Spleen (tissue), 11 donors: ENCODE measurements at regions not wholly inside any gene's neighbourhood (a gene's known extent, or its start where the extent isn't known, plus 50 kb on each side); places are given as distances from the start of the nearest gene placed in this dataset.

Source experiments
- DNase-seq: peaks from one replicate; pipeline ENCODE4 v3.0.0-alpha.2; 2020
- H3K27ac ChIP-seq, 8 donors: fragments of 200-600 bp; sonication (generic) in 7 of 8; 1 replicate in 4 of 8; 2 replicates in 4 of 8; pipeline versions ENCODE4 v1.5.0 to v1.8.0; 2016 to 2021; ENCODE audit warnings: inconsistent platforms in 4 of 8, mild to moderate bottlenecking in 4 of 8, moderate library complexity in 1 of 8
- H3K27me3 ChIP-seq, 7 donors: fragments of 200-600 bp; sonication (generic) in 6 of 7; replicated peaks in 1 of 7; 1 replicate in 4 of 7; 2 replicates in 3 of 7; pipeline versions ENCODE4 v1.5.0 to v1.8.0; 2016 to 2021; ENCODE audit warnings: inconsistent platforms in 3 of 7, mild to moderate bottlenecking in 1 of 7
- H3K36me3 ChIP-seq, 6 donors: fragments of 200-600 bp; sonication (generic) in 5 of 6; 1 replicate in 4 of 6; 2 replicates in 2 of 6; pipeline versions ENCODE4 v1.5.0 to v1.8.0; 2016 to 2021; ENCODE audit warnings: inconsistent platforms in 2 of 6
- H3K4me1 ChIP-seq, 6 donors: fragments of 200-600 bp; sonication (generic) in 5 of 6; 1 replicate in 3 of 6; 2 replicates in 3 of 6; pipeline versions ENCODE4 v1.5.0 to v1.8.0; 2016 to 2021; ENCODE audit warnings: inconsistent platforms in 3 of 6
- H3K4me3 ChIP-seq, 8 donors: fragments of 200-600 bp; sonication (generic) in 7 of 8; 1 replicate in 4 of 8; 2 replicates in 4 of 8; pipeline versions ENCODE4 v1.5.0 to v1.8.0; 2016 to 2021; ENCODE audit warnings: inconsistent platforms in 4 of 8, mild to moderate bottlenecking in 4 of 8, moderate library complexity in 2 of 8
- H3K9me3 ChIP-seq, 8 donors: fragments of 200-600 bp; sonication (generic) in 7 of 8; 1 replicate in 4 of 8; 2 replicates in 4 of 8; pipeline versions ENCODE4 v1.5.0 to v1.8.0; 2016 to 2021; ENCODE audit warnings: inconsistent platforms in 4 of 8
- CTCF ChIP-seq, 11 experiments: fragments of 200-600 bp in 7 of 11; fragments of 450-650 bp in 4 of 11; sonication (generic) in 4 of 11; IDR thresholded peaks in 8 of 11; conservative IDR thresholded peaks in 3 of 11; 1 replicate in 7 of 11; 2 replicates in 4 of 11; pipeline versions ENCODE4 v1.4.0 to v1.8.0; 2016 to 2021; ENCODE audit warnings: antibody characterized with exemption in 11 of 11, inconsistent platforms in 4 of 11, mild to moderate bottlenecking in 1 of 11
- POLR2A ChIP-seq, 3 donors: fragments of 450-650 bp; IDR thresholded peaks; one replicate each; pipeline ENCODE4 v1.5.1; 2017; ENCODE audit warnings: antibody characterized with exemption in 3 of 3, mild to moderate bottlenecking in 1 of 3
- POLR2AphosphoS5 ChIP-seq, 3 donors: sonication (generic); formaldehyde crosslinking; IDR thresholded peaks; one replicate each; pipeline ENCODE4 v1.5.1; 2017; ENCODE audit warnings: antibody characterized with exemption in 3 of 3
- WGBS, 5 donors: extraction: QIAGEN DNeasy Blood & Tissue Kit in 3 of 5; methylation state at CpG; one replicate each; pipeline versions ENCODE4 v1.1.5 to v1.1.7; 2013 to 2018; 5-methylcytosine and 5-hydroxymethylcytosine counted together
- intact Hi-C: fragments of 100-400 bp; cut with DNase I; formaldehyde crosslinking; loops from one replicate; pipeline ENCODE4 v1.15.0; 2023; ENCODE audit warnings: low total_unique reads
- donor health status: healthy with polysubstance abuse.
- donor health status: DM: no; HTN: no; CAD: no; lungs with moderate emphysema.
- donor health status: DM: no; HTN: no; CAD: no.
- donor health status: Bipolar disorder and iron deficiency.
- donor health status: healthy.
- donor health status: DM: no; HTN: no; CAD: no.
- donor health status: DM: yes; HTN: yes; CAD: no.

GRCh38 chr15:23890218-23890617 is 203.1 kb upstream of the NDN start:
- Histone ChIP-seq H3K27me3 (no peaks in the 10 kb centered on the region), H3K27ac (no peak overlapping the region), H3K9me3 (peaks cover 0 to 19% (median 4%) of the 10 kb centered on the region in 8 donors), H3K36me3 (no peaks in the 10 kb centered on the region), H3K4me1 (no peaks in the 10 kb centered on the region), H3K4me3 (no peak overlapping the region)
- intact Hi-C loops, result no loop called here
- 43 to 67% (median 58%) methylated on average over 2 of the region's 2 CpGs for WGBS, 5 donors
- TF ChIP-seq CTCF (IDR thresholded peaks at IDR 0.05 in 8 of 11, conservative IDR thresholded peaks at IDR 0.05 in 3 of 11) (no peak), POLR2AphosphoS5 (IDR thresholded peaks at IDR 0.05) (no peak), POLR2A (IDR thresholded peaks at IDR 0.05) (no peak)
- no peak for DNase-seq

GRCh38 chr15:23897091-23897490 is 210.0 kb upstream of the NDN start:
- intact Hi-C loops, result no loop called here
- Histone ChIP-seq H3K4me3 (peak overlapping the region in 1 of 8 donors; percentile 50), H3K4me1 (no peaks in the 10 kb centered on the region), H3K36me3 (no peaks in the 10 kb centered on the region), H3K9me3 (peaks cover 0 to 43% (median 13%) of the 10 kb centered on the region in 8 donors), H3K27me3 (no peaks in the 10 kb centered on the region), H3K27ac (no peak overlapping the region)
- DNase-seq, result no peak
- WGBS, 5 donors, result 55 to 74% (median 58%) methylated on average over 6 of the region's 6 CpGs
- TF ChIP-seq POLR2AphosphoS5 (IDR thresholded peaks at IDR 0.05) (no peak), CTCF (IDR thresholded peaks at IDR 0.05 in 8 of 11, conservative IDR thresholded peaks at IDR 0.05 in 3 of 11) (no peak), POLR2A (IDR thresholded peaks at IDR 0.05) (no peak)

GRCh38 chr15:23897531-23897930 is 210.4 kb upstream of the NDN start:
- TF ChIP-seq POLR2AphosphoS5 (IDR thresholded peaks at IDR 0.05) (peak; percentile 17 to 63 (median 40)), CTCF (IDR thresholded peaks at IDR 0.05 in 8 of 11, conservative IDR thresholded peaks at IDR 0.05 in 3 of 11) (no peak)
- intact Hi-C loops, result no loop called here
- Histone ChIP-seq H3K36me3 (no peaks in the 10 kb centered on the region), H3K4me3 (peak overlapping the region in 2 of 8 donors; percentile 10 to 50), H3K27me3 (no peaks in the 10 kb centered on the region), H3K27ac (no peak overlapping the region), H3K9me3 (peaks cover 0 to 43% (median 13%) of the 10 kb centered on the region in 8 donors), H3K4me1 (no peaks in the 10 kb centered on the region)
- no peak for DNase-seq
- WGBS, 5 donors, result 39 to 55% (median 41%) methylated on average over 23 to 24 of the region's 24 CpGs

- Histone ChIP-seq H3K9me3 (peaks cover 0 to 10% (median 0%) of the 10 kb centered on the region in 8 donors), H3K4me3 (no peak overlapping the region), H3K27me3 (no peaks in the 10 kb centered on the region), H3K27ac (no peak overlapping the region), H3K4me1 (no peaks in the 10 kb centered on the region), H3K36me3 (no peaks in the 10 kb centered on the region)
- TF ChIP-seq POLR2AphosphoS5 (IDR thresholded peaks at IDR 0.05), result no peak
- no peak for TF ChIP-seq POLR2A (IDR thresholded peaks at IDR 0.05)
- no peak for TF ChIP-seq CTCF (IDR thresholded peaks at IDR 0.05 in 8 of 11, conservative IDR thresholded peaks at IDR 0.05 in 3 of 11)
- WGBS, 5 donors, result 32 to 64% (median 41%) methylated on average over 2 of the region's 2 CpGs
- no peak for DNase-seq
- intact Hi-C loops, result no loop called here
These were observed 222.9 kb upstream of the NDN start for GRCh38 chr15:23910030-23910429.
